Activated CD4-positive, alpha-beta T cell treated with anti-CD3 and anti-CD28 coated beads for 4 hours (primary cell): ENCODE measurements at regions not wholly inside any gene's neighbourhood (a gene's known extent, or its start where the extent isn't known, plus 50 kb on each side); places are given as distances from the start of the nearest gene placed in this dataset.

ENCODE experiments used
- DNase-seq, 2 donors: peaks; one replicate each; pipeline ENCODE4 v3.0.0-alpha.2; 2020

DNA sequence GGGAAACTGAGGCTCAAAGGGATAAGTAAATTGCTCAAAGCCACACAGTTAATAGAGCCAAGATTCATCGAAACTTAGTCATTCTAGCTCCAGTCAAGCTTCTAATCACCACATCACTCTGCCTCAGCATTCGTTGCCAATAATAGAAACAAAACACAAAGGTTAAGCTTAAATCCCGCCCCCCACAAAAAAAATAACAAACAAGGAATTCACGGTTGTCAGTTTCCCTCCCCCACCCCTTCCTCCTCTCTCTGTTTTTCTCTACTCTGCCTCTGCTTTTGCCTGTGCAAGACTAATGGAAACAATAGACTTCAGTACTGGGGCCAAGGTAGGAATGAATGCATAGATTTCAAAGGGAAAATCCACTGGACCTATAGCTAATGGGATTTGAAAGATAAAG is 70.7 kb upstream of the ZNF644 start:
- DNase-seq, result no peak

DNA sequence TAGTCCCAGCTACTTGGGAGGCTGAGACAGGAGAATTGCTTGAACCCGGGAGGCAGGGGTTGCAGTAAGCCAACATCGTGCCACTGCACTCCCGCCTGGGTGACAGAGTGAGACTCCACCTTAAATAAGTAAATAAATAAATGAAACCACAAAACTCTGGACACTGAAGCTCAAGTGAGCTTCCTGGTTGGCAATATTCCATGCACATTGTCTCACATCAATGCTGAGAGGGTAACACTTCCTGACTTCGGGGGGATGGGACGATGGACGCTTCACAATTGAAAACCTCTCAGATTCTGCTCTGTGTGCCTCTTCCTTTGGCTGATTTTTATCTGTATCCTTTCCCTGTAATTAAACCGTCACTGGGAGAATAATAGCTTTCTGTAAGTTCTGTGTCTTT is 70.0 kb upstream of the ZNF644 start:
- DNase-seq, result no peak

DNA sequence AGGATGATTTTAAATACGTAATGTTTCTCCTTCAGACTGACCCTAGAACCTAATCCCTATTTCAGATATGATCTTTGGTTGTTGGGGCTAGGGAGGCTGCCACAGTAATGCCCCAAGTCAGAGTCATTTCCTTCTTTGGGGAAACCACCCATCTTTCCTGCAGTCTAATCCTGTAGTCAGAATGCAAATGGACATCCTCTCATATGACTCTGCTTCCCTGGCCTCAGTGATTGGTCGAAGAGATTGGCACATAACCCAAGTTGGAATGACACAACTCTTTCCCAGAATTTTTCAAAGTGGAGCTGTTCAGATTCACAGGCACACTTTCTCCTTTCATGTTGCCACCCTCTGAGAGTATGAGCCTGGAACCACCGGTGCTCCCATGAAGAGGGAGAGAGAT is 58.8 kb upstream of the ZNF644 start:
- DNase-seq, result no peak

DNA sequence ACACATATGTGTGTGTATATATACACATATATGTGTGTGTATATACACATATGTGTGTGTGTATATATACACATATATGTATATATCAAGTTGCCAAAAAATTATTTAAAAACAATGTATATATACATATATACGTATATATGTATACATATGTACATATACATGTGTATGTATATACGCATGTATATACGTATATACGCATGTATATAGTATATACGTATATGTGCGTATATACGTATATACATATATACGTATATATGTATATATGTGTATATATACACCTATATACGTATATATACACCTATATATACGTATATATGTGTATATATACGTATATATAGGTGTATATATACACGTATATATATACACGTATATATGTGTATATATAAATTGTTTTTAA is 57.0 kb upstream of the ZNF644 start:
- DNase-seq, result no peak

DNA sequence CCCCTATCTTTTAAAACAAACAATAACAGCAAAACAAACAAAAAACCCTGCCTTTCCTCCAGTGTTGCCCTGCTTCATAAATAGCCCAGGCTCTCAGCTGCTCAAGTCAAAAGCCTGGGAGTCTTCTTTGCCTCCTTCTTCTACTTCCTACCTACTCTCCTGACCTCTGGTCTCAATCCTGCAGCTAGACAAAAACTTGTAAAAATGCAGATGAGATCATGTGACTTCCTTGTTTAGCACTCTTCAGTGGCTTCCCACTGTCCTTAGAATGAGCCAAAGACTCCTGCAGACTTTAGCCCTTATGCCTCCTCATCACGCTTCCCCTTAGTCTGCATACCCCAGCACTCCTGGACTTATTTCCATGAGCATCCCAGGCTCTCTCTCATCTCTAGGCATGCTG is 55.0 kb upstream of the ZNF644 start:
- no peak for DNase-seq

DNA sequence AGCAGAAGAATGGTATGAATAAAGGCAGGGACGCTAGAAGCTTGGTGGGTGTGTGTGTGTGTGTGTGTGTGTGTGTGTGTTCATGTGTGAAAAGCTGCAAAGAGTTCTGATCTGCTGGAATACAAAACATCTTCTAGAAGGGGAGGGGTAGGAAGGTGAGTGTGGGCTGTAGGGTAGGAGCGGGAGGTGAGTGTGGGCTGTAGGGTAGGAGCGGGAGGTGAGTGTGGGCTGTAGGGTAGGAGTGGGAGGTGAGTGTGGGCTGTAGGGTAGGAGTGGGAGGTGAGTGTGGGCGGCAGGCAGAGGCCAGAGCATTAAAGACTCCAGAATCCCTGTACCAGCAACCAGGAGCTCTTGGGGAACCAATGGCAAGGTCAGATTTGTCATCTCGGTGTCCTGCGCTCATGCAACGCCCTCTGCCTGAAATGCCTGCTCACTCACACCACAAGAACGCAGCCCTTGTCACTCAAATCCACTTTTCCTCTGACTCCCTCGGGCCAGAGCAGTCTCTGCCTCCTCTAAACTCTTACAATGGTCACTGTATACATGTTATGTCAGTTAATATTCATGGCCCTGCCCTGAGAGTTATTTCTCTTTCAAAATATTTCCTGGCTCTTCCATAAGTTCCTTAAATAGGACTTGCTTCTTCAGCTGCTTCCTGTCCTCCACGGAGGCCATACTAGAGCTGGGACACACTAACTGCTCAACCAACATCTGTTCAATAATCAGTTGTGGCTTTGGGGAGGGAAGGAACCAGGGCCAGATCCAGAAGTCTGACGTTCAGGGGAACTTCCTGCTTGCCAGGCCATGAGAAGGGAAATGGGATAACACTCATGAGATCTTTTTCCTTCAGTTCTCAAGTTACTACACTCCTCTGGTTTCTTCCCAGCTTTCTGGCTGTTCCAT is 53.6 kb upstream of the ZNF644 start:
- no peak for DNase-seq

DNA sequence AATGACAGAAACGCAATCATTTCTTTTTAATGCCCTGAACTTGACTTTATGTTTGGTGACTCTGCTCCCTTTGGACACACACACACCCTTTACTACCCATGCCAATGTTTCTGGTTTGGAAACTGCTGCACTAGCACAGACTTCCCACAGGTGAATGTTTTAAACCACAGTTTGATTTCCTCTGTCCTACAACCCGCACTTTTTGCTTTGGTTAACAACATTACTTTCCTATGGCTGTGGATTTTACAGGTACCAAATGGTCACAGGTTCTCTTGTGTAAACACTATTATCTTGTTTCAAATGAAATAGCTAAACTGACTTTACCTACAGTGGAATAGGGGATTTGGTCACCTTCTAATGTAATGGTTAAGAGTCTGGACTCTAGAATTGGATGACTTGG is 51.5 kb upstream of the ZNF644 start:
- DNase-seq, result no peak

DNA sequence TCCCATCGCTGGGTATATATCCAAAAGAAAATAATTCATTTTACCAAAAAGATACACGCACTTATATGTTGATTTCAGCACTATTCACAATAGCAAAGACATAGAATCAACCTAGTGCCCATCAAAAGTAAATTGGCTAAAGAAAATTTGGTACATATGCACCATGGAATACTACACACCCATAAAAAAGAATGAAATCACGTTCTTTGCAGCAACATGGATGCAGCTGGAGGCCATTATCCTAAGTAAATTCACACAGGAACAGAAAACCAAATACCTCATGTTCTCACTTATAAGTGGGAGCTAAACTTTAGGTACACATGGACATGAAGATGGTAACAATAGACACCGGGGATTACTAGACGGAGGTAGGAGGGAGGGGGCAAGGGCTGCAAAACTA is 50.0 kb upstream of the ZNF644 start:
- no peak for DNase-seq
